ENCODE measurements at regions not wholly inside any gene's neighbourhood (a gene's known extent, or its start where the extent isn't known, plus 50 kb on each side); places are given as distances from the start of the nearest gene placed in this dataset.
A peak's percentile ranks its signal among the peaks of the same experiment; 100 is the strongest.

- no peak overlapping the region for H3K27ac ChIP-seq
- TF ChIP-seq, protein P1, sequence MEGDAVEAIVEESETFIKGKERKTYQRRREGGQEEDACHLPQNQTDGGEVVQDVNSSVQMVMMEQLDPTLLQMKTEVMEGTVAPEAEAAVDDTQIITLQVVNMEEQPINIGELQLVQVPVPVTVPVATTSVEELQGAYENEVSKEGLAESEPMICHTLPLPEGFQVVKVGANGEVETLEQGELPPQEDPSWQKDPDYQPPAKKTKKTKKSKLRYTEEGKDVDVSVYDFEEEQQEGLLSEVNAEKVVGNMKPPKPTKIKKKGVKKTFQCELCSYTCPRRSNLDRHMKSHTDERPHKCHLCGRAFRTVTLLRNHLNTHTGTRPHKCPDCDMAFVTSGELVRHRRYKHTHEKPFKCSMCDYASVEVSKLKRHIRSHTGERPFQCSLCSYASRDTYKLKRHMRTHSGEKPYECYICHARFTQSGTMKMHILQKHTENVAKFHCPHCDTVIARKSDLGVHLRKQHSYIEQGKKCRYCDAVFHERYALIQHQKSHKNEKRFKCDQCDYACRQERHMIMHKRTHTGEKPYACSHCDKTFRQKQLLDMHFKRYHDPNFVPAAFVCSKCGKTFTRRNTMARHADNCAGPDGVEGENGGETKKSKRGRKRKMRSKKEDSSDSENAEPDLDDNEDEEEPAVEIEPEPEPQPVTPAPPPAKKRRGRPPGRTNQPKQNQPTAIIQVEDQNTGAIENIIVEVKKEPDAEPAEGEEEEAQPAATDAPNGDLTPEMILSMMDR (conservative IDR thresholded peaks at IDR 0.05), result no peak
Measured at GRCh38 chr20:41996951-41997350, 378.8 kb upstream of the CHD6 start.

- H3K27ac ChIP-seq, result no peak overlapping the region
Measured at GRCh38 chr20:41992481-41992880, 374.3 kb upstream of the CHD6 start.

GRCh38 chr20:41991412-41991811 is 373.2 kb upstream of the CHD6 start:
- TF ChIP-seq, protein P1 (conservative IDR thresholded peaks at IDR 0.05), result no peak
- no peak overlapping the region for H3K27ac ChIP-seq

More at GRCh38 chr20:41992481-41992880, 374.3 kb upstream of the CHD6 start:
- TF ChIP-seq, protein P1 (conservative IDR thresholded peaks at IDR 0.05), result no peak

DNA sequence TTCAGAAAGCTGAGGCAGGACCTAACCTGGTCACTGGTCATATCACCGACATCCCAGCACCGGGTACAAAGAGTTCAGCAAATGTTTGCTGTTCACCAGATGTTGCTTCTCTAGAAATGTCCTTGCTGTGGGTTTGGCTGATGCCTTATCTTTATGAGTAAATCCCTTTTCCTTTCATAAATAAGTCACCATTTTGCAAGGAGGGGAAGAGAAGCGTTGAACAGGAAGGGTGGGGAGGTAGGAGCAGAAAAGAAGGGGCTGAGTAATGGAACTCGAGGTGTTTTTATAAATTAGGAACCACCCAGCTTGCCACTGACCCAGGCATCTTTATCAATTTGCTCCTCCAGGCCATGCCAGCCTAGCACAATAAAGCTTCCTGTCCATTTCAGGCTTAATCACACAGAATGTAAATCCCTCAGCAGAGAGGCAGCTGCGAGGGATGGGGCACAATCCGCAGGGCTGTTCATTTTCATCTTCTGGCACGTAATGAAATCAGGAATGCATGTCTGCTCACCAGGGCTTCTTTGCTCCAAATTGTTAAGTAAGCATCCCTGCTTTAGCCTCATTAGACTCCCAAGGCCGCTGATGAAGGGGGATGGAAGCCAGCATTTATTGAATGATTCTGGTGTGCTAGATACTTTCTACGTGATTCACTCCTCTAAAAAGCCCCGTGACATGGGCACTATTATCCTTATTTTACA is 371.9 kb upstream of the CHD6 start:
- H3K27ac ChIP-seq, result peak overlapping the region; percentile 49; the same call in 1 of the 2 replicates

DNA sequence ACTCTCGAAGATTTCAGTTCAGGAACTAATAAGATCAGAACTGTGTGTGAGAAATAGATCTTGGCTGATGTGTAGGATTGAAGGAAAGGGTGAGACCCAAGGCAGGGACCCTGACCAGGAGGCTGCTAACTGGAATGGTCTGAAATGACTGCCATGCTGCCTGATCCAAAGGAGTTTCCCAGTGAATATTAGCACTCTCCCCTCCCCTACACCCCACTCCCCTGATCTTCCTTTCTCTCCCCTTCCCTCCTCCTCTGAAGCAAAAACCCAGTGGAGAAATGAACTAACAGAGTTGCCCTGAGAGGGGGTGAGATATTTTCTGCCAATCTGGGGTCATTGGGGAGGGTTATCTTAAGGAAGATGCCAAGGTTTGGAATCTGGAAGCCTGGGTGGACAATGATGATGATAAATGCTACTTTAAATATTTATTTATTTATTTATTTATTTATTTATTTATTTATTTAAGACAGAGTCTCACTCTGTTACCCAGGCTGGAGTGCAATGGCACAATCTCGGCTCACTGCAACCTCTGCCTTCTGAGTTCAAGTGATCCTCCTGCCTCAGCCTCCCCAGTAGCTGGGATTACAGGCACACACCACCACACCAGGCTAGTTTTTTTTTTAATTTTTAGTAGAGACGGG is 371.0 kb upstream of the CHD6 start:
- TF ChIP-seq, protein P1 (conservative IDR thresholded peaks at IDR 0.05), result no peak
- no peak overlapping the region for H3K27ac ChIP-seq

More for the DNA sequence above, 371.9 kb upstream of the CHD6 start:
- TF ChIP-seq, protein P1 (conservative IDR thresholded peaks at IDR 0.05), result no peak

- H3K27ac ChIP-seq, result no peak overlapping the region
- TF ChIP-seq, protein P1 (conservative IDR thresholded peaks at IDR 0.05), result no peak
Measured at GRCh38 chr20:41984031-41984430, 365.9 kb upstream of the CHD6 start.

DNA sequence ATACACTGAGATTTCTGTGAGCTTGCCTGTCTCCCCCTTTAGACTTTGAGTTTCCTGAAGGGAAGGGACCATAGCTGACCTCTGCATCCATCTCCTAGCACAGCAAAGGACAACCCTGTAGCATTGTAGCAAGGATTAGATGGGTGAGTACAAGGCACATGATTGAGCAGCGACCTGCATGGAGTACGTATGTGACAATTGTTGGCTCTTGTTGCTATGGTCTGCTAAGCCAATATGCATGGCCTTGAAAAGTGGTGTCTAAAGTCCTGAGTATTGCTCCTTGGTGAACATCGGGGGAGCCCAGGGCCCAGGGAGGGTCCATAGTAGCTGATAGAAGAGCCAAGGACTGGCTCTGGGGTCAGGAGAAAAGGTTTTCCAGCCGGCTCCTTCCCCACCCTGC is 365.0 kb upstream of the CHD6 start:
- TF ChIP-seq, protein P1 (conservative IDR thresholded peaks at IDR 0.05), result no peak
- H3K27ac ChIP-seq, result no peak overlapping the region
